Fibroblast of lung (primary cell): ENCODE measurements at regions not wholly inside any gene's neighbourhood (a gene's known extent, or its start where the extent isn't known, plus 50 kb on each side); places are given as distances from the start of the nearest gene placed in this dataset.

Experiments used
- DNase-seq, 2 donors: peaks; one replicate each; pipeline versions ENCODE4 v3.0.0 to v3.0.0-alpha.2; 2010; ENCODE audit warnings: low read depth in 2 of 2
- H2AFZ ChIP-seq: 2 replicates; pipeline ENCODE4 v1.5.1; 2012; ENCODE audit warnings: low read length, control low read depth, inconsistent platforms
- H3K27ac ChIP-seq: 2 replicates; pipeline ENCODE4 v1.5.1; 2011; ENCODE audit warnings: low read length, control low read depth; ENCODE audit not compliant: insufficient read depth
- H3K27me3 ChIP-seq: 2 replicates; pipeline ENCODE4 v1.5.1; 2011; ENCODE audit warnings: mild to moderate bottlenecking, low read length; ENCODE audit not compliant: control insufficient read depth, insufficient read depth
- H3K36me3 ChIP-seq: 2 replicates; pipeline ENCODE4 v1.5.1; 2011; ENCODE audit warnings: low read length; ENCODE audit not compliant: control insufficient read depth, insufficient read depth
- H3K4me1 ChIP-seq: 2 replicates; pipeline ENCODE4 v1.5.1; 2011; ENCODE audit warnings: low read length; ENCODE audit not compliant: control insufficient read depth, insufficient read depth; ENCODE audit errors: extremely low read depth
- H3K4me2 ChIP-seq: 2 replicates; pipeline ENCODE4 v1.5.1; 2011; ENCODE audit warnings: low read length, control low read depth; ENCODE audit not compliant: insufficient read depth; ENCODE audit errors: extremely low read depth
- H3K4me3 ChIP-seq, 4 experiments: fragments of 200-600 bp in 1 of 4; sonication (generic) in 1 of 4; replicated peaks in 1 of 4; 2 replicates each; pipeline ENCODE4 v1.5.1; 2011 to 2016; ENCODE audit warnings: low read length in 4 of 4, low read depth in 3 of 4, mild to moderate bottlenecking in 3 of 4, control low read depth in 2 of 4, inconsistent platforms in 1 of 4, mixed read lengths in 1 of 4; ENCODE audit not compliant: insufficient read depth in 1 of 4; ENCODE audit errors: control extremely low read depth in 1 of 4
- H3K79me2 ChIP-seq: 2 replicates; pipeline ENCODE4 v1.5.1; 2012; ENCODE audit warnings: mild to moderate bottlenecking, low read length, inconsistent platforms; ENCODE audit not compliant: control insufficient read depth, insufficient read depth
- H3K9ac ChIP-seq: 2 replicates; pipeline ENCODE4 v1.5.1; 2011; ENCODE audit warnings: mild to moderate bottlenecking, low read length, control low read depth; ENCODE audit not compliant: insufficient read depth
- H3K9me3 ChIP-seq: 2 replicates; pipeline ENCODE4 v1.5.1; 2012; ENCODE audit warnings: low read depth, low read length; ENCODE audit not compliant: control insufficient read depth, insufficient read depth
- H4K20me1 ChIP-seq: 2 replicates; pipeline ENCODE4 v1.5.1; 2011; ENCODE audit warnings: low read length; ENCODE audit not compliant: control insufficient read depth, insufficient read depth; ENCODE audit errors: extremely low read depth
- CTCF ChIP-seq, 2 donors: IDR thresholded peaks in 1 of 2; conservative IDR thresholded peaks in 1 of 2; 1 replicate in 1 of 2; 2 replicates in 1 of 2; pipeline ENCODE4 v1.5.1; 2011 to 2012; ENCODE audit warnings: low read length in 2 of 2, control low read depth in 1 of 2, inconsistent platforms in 1 of 2, low read depth in 1 of 2, mild to moderate bottlenecking in 1 of 2
- EZH2 ChIP-seq: IDR thresholded peaks from 2 replicates; pipeline ENCODE4 v1.5.1; 2012; ENCODE audit warnings: low read length, control low read depth, mild to moderate bottlenecking; ENCODE audit errors: missing control alignments

DNA sequence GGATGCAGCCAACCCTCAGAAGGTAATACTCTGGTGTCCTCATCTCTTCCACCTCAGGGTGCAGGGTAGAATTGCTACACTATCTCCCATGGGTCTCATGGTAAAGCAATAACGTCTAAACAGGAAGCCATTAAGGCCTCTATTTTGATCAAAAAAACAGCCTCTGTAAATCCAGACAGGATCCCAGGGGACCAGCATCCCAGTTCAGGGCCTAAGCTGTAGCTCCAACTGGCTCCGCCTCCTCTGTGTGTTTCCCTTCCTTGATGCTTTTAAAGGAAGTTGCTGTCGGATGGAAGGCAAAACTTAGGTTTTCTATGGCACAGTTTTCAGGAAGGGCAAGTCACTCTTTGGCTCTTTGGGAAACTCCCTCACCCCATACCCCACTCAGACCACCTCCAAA, 222.0 kb downstream of the MAFB start:
- TF ChIP-seq CTCF (conservative IDR thresholded peaks at IDR 0.05 in 1 of 2, IDR thresholded peaks at IDR 0.05 in 1 of 2; ENCODE audit: low read depth in 1 of 2, low read length in 2 of 2) (no peak), EZH2 (no peak)
- Histone ChIP-seq H3K9ac (no peak overlapping the region), H3K36me3 (no peaks in the 10 kb centered on the region), H3K79me2 (no peaks in the 10 kb centered on the region), H3K4me1 (no peaks in the 10 kb centered on the region), H3K4me3 (no peak overlapping the region), H3K27ac (no peak overlapping the region), H4K20me1 (no peaks in the 10 kb centered on the region), H3K9me3 (no peaks in the 10 kb centered on the region), H2AFZ (no peak overlapping the region), H3K27me3 (no peaks in the 10 kb centered on the region), H3K4me2 (no peak overlapping the region)
- DNase-seq = no peak

DNA sequence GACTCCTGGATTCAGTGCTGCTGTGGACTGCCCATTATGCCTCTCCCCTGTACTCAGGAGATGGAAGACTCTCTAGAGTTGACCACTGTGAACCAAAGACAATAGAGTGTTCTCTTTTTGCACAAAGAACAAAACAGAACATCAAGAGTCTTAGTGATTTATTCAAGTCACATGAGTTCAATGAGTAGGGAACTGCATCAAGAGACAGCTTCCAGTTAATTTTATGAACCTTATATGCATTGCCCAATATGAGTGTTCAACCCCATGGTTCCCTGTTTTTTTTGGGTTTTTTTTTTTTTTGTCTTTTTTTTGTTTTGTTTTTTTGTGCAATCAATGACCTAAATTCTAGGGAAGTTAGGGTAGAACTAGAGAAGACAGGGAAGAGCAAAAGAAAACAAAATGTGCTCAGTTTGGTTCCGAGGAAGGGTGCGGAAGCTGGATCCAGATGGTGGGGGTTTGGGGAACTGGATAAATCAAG, 224.3 kb downstream of the MAFB start:
- no peak for TF ChIP-seq CTCF (conservative IDR thresholded peaks at IDR 0.05 in 1 of 2, IDR thresholded peaks at IDR 0.05 in 1 of 2; ENCODE audit: low read depth in 1 of 2, low read length in 2 of 2)
- no peak for TF ChIP-seq EZH2
- no peak overlapping the region for H3K27ac ChIP-seq

GRCh38 chr20:40463171-40463570, 225.9 kb downstream of the MAFB start:
- no peak overlapping the region for H3K9ac ChIP-seq
- no peaks in the 10 kb centered on the region for H3K4me1 ChIP-seq
- H3K27me3 ChIP-seq = no peaks in the 10 kb centered on the region
- H2AFZ ChIP-seq = no peak overlapping the region
- TF ChIP-seq EZH2 (no peak), CTCF (conservative IDR thresholded peaks at IDR 0.05 in 1 of 2, IDR thresholded peaks at IDR 0.05 in 1 of 2; ENCODE audit: low read depth in 1 of 2, low read length in 2 of 2) (no peak)
- no peaks in the 10 kb centered on the region for H4K20me1 ChIP-seq
- H3K9me3 ChIP-seq = no peaks in the 10 kb centered on the region
- H3K4me3 ChIP-seq = no peak overlapping the region
- no peaks in the 10 kb centered on the region for H3K36me3 ChIP-seq
- no peak overlapping the region for H3K27ac ChIP-seq
- DNase-seq = no peak
- H3K79me2 ChIP-seq = no peaks in the 10 kb centered on the region
- H3K4me2 ChIP-seq = no peak overlapping the region

More for the DNA sequence above, 224.3 kb downstream of the MAFB start:
- no peak overlapping the region for H3K4me3 ChIP-seq
- no peaks in the 10 kb centered on the region for H3K9me3 ChIP-seq
- no peak overlapping the region for H2AFZ ChIP-seq
- H3K79me2 ChIP-seq = no peaks in the 10 kb centered on the region
- H3K36me3 ChIP-seq = no peaks in the 10 kb centered on the region
- no peaks in the 10 kb centered on the region for H4K20me1 ChIP-seq
- no peak overlapping the region for H3K9ac ChIP-seq
- no peaks in the 10 kb centered on the region for H3K4me1 ChIP-seq
- no peak for DNase-seq
- no peaks in the 10 kb centered on the region for H3K27me3 ChIP-seq
- H3K4me2 ChIP-seq = no peak overlapping the region
